H1 (cell line): ENCODE measurements at regions not wholly inside any gene's neighbourhood (a gene's known extent, or its start where the extent isn't known, plus 50 kb on each side); places are given as distances from the start of the nearest gene placed in this dataset.

ENCODE experiments used
- CREB1 ChIP-seq: IDR thresholded peaks from 2 replicates; pipeline ENCODE4 v1.6.1; 2012; ENCODE audit warnings: inconsistent platforms
- KDM4A ChIP-seq: IDR thresholded peaks from one replicate; pipeline ENCODE4 v1.7.1; 2012; ENCODE audit warnings: low read depth, mild to moderate bottlenecking, moderate library complexity, low read length, inconsistent platforms; ENCODE audit not compliant: severe bottlenecking

- TF ChIP-seq KDM4A (no peak), CREB1 (no peak)
Observed at GRCh38 chr1:48106049-48106448, 108.9 kb upstream of the TRABD2B start (continued).
